ENCODE measurements at regions not wholly inside any gene's neighbourhood (a gene's known extent, or its start where the extent isn't known, plus 50 kb on each side); places are given as distances from the start of the nearest gene placed in this dataset.

DNA sequence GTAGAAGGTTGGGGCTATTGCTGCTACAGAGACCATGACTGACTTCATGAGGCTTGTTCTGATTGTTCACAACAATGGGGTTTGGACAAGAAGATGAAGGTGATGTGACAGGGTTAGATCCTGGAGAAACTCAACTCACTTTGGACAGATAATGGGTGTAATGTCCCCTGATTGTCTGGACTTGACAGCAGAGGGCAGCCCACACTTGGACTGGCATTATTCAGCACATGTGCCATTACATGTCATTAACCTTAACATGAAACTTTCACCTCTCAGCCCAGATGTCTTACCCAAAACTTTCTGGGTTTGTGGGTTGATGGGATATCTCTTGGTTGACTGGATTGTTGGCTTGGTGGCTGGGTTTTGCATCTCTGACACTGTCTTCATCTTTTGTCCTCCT is 101.5 kb downstream of the MXRA5 start:
- FAIRE-seq (no peak), ATAC-seq (no peak), DNase-seq (ENCODE audit: low read depth, low spot score) (no peak)
- no peak overlapping the region for H3K9ac ChIP-seq (ENCODE audit: control insufficient read depth, insufficient read depth, low read length)
- ChIA-PET RAD21 (ENCODE audit: unreplicated experiment) (no interaction called here), POLR2A (no interaction called here), SMC1A (ENCODE audit: uncharacterized antibody, unreplicated experiment) (interaction anchor here (1.2 kb wide), 1 partner anchor 15 kb away, joined by 3 read pairs; no protein-coding TSS in a partner anchor), CTCF (no interaction called here)
- H2AFZ ChIP-seq (ENCODE audit: control insufficient read depth, low read depth, low read length): no peak overlapping the region
- no peaks in the 10 kb centered on the region for H3K27me3 ChIP-seq (replicated peaks in 1 of 2; ENCODE audit: control insufficient read depth in 2 of 2, insufficient read depth in 2 of 2, low read length in 1 of 2)
- no peak overlapping the region for H3K4me3 ChIP-seq
- no peaks in the 10 kb centered on the region for H3K36me3 ChIP-seq (ENCODE audit: control insufficient read depth in 2 of 2, insufficient read depth in 2 of 2, low read length in 1 of 2)
- H3K4me1 ChIP-seq (ENCODE audit: control insufficient read depth, insufficient read depth, low read length): no peaks in the 10 kb centered on the region
- in situ Hi-C loops (cut with MboI) (no loop called here), intact Hi-C loops (cut with micrococcal nuclease; ENCODE audit: unreplicated experiment) (no loop called here)
- no TSS peak for BruUV-seq (replicated peaks)
- TF ChIP-seq, protein P1, sequence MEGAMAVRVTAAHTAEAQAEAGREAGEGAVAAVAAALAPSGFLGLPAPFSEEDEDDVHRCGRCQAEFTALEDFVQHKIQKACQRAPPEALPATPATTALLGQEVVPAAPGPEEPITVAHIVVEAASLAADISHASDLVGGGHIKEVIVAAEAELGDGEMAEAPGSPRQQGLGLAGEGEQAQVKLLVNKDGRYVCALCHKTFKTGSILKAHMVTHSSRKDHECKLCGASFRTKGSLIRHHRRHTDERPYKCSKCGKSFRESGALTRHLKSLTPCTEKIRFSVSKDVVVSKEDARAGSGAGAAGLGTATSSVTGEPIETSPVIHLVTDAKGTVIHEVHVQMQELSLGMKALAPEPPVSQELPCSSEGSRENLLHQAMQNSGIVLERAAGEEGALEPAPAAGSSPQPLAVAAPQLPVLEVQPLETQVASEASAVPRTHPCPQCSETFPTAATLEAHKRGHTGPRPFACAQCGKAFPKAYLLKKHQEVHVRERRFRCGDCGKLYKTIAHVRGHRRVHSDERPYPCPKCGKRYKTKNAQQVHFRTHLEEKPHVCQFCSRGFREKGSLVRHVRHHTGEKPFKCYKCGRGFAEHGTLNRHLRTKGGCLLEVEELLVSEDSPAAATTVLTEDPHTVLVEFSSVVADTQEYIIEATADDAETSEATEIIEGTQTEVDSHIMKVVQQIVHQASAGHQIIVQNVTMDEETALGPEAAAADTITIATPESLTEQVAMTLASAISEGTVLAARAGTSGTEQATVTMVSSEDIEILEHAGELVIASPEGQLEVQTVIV (IDR thresholded peaks at IDR 0.05; ENCODE audit: borderline replicate concordance, partially characterized antibody): no peak
- TF ChIP-seq YBX1 (IDR thresholded peaks at IDR 0.05) (no peak), SIX5 (IDR thresholded peaks at IDR 0.05; ENCODE audit: low read depth, low read length, severe bottlenecking) (no peak), POLR2A (IDR thresholded peaks at IDR 0.05; ENCODE audit: low read depth, low read length) (no peak), SMARCA5 (IDR thresholded peaks at IDR 0.05) (no peak), RAD21 (IDR thresholded peaks at IDR 0.05; ENCODE audit: insufficient read depth, low read depth, low read length) (peak; percentile 49), RAD51 (IDR thresholded peaks at IDR 0.05) (no peak), MXI1 (IDR thresholded peaks at IDR 0.05; ENCODE audit: low read depth, low read length) (no peak)
- TF ChIP-seq, protein P2, sequence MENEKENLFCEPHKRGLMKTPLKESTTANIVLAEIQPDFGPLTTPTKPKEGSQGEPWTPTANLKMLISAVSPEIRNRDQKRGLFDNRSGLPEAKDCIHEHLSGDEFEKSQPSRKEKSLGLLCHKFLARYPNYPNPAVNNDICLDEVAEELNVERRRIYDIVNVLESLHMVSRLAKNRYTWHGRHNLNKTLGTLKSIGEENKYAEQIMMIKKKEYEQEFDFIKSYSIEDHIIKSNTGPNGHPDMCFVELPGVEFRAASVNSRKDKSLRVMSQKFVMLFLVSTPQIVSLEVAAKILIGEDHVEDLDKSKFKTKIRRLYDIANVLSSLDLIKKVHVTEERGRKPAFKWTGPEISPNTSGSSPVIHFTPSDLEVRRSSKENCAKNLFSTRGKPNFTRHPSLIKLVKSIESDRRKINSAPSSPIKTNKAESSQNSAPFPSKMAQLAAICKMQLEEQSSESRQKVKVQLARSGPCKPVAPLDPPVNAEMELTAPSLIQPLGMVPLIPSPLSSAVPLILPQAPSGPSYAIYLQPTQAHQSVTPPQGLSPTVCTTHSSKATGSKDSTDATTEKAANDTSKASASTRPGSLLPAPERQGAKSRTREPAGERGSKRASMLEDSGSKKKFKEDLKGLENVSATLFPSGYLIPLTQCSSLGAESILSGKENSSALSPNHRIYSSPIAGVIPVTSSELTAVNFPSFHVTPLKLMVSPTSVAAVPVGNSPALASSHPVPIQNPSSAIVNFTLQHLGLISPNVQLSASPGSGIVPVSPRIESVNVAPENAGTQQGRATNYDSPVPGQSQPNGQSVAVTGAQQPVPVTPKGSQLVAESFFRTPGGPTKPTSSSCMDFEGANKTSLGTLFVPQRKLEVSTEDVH (IDR thresholded peaks at IDR 0.05; ENCODE audit: low read depth, partially characterized antibody): no peak
- no peaks in the 10 kb centered on the region for H3K79me2 ChIP-seq (ENCODE audit: control insufficient read depth, insufficient read depth, low read length)
- H3K4me2 ChIP-seq (ENCODE audit: control insufficient read depth, insufficient read depth): no peak overlapping the region
- H3K27ac ChIP-seq (ENCODE audit: control insufficient read depth, insufficient read depth): no peak overlapping the region
- no peaks in the 10 kb centered on the region for H4K20me1 ChIP-seq (ENCODE audit: control insufficient read depth, insufficient read depth)
- no peaks in the 10 kb centered on the region for H3K9me3 ChIP-seq (replicated peaks; ENCODE audit: control insufficient read depth, insufficient read depth, low read length)

Data from GM12878 (cell line).